NCI-H460 (cell line): ENCODE measurements at regions not wholly inside any gene's neighbourhood (a gene's known extent, or its start where the extent isn't known, plus 50 kb on each side); places are given as distances from the start of the nearest gene placed in this dataset.
"Not testable (repeated sequence)": the region's sequence is repeated elsewhere in the genome, so short reads cannot be mapped to it uniquely, and the experiment has no call there.

Source experiments
- DNase-seq: peaks from one replicate; pipeline ENCODE4 v3.0.0-alpha.2; 2016; ENCODE audit warnings: low read depth; ENCODE audit errors: extremely low read depth

- no peak for DNase-seq
These were observed 192.3 kb upstream of the PRSS58 start for GRCh38 chr7:142450206-142450605.

- not testable (repeated sequence) for DNase-seq
These were observed 191.0 kb upstream of the PRSS58 start for GRCh38 chr7:142448857-142449256.

GRCh38 chr7:142447762-142448161 lies 189.9 kb upstream of the PRSS58 start:
- DNase-seq, result no peak

- no peak for DNase-seq
These were observed 187.3 kb upstream of the PRSS58 start for GRCh38 chr7:142445019-142445686.

- no peak for DNase-seq
These were observed 185.6 kb upstream of the PRSS58 start for GRCh38 chr7:142443216-142444010.

- no peak for DNase-seq
These were observed 184.5 kb upstream of the PRSS58 start for GRCh38 chr7:142442396-142442795.

- DNase-seq, result no peak
These were observed 183.1 kb upstream of the PRSS58 start for GRCh38 chr7:142440906-142441411.

GRCh38 chr7:142440219-142440905 lies 182.5 kb upstream of the PRSS58 start:
- DNase-seq, result peak; percentile 14

GRCh38 chr7:142439739-142440138 lies 181.9 kb upstream of the PRSS58 start:
- DNase-seq, result no peak

GRCh38 chr7:142438923-142439515 lies 181.2 kb upstream of the PRSS58 start:
- no peak for DNase-seq

GRCh38 chr7:142438235-142438922 lies 180.5 kb upstream of the PRSS58 start:
- peak; percentile 26 for DNase-seq

GRCh38 chr7:142437741-142438140 lies 179.9 kb upstream of the PRSS58 start:
- DNase-seq, result no peak

- no peak for DNase-seq
These were observed 178.7 kb upstream of the PRSS58 start for GRCh38 chr7:142436601-142437000.

GRCh38 chr7:142435606-142436005 lies 177.7 kb upstream of the PRSS58 start:
- DNase-seq, result not testable (repeated sequence)

GRCh38 chr7:142434666-142435167 lies 176.9 kb upstream of the PRSS58 start:
- no peak for DNase-seq

- not testable (repeated sequence) for DNase-seq
These were observed 176.3 kb upstream of the PRSS58 start for GRCh38 chr7:142434133-142434532.

GRCh38 chr7:142432377-142432776 lies 174.5 kb upstream of the PRSS58 start:
- DNase-seq, result no peak

- DNase-seq, result no peak
These were observed 173.6 kb upstream of the PRSS58 start for GRCh38 chr7:142431491-142431890.

GRCh38 chr7:142428094-142428493 lies 170.2 kb upstream of the PRSS58 start:
- no peak for DNase-seq

- no peak for DNase-seq
These were observed 167.4 kb upstream of the PRSS58 start for GRCh38 chr7:142425281-142425680.
